Uterus (tissue), 2 donors: ENCODE measurements at regions not wholly inside any gene's neighbourhood (a gene's known extent, or its start where the extent isn't known, plus 50 kb on each side); places are given as distances from the start of the nearest gene placed in this dataset.

Experiments
- CTCF ChIP-seq, 4 experiments: fragments of 200-600 bp in 2 of 4; fragments of 450-650 bp in 2 of 4; sonication (generic) in 2 of 4; IDR thresholded peaks; one replicate each; pipeline ENCODE4 v1.5.1; 2016 to 2019; ENCODE audit warnings: antibody characterized with exemption in 4 of 4, mild to moderate bottlenecking in 2 of 4, moderate library complexity in 1 of 4
- POLR2A ChIP-seq, 2 donors: fragments of 450-650 bp; IDR thresholded peaks; one replicate each; pipeline ENCODE4 v1.6.1; 2016; ENCODE audit warnings: antibody characterized with exemption in 2 of 2, mild to moderate bottlenecking in 1 of 2, moderate library complexity in 1 of 2

DNA sequence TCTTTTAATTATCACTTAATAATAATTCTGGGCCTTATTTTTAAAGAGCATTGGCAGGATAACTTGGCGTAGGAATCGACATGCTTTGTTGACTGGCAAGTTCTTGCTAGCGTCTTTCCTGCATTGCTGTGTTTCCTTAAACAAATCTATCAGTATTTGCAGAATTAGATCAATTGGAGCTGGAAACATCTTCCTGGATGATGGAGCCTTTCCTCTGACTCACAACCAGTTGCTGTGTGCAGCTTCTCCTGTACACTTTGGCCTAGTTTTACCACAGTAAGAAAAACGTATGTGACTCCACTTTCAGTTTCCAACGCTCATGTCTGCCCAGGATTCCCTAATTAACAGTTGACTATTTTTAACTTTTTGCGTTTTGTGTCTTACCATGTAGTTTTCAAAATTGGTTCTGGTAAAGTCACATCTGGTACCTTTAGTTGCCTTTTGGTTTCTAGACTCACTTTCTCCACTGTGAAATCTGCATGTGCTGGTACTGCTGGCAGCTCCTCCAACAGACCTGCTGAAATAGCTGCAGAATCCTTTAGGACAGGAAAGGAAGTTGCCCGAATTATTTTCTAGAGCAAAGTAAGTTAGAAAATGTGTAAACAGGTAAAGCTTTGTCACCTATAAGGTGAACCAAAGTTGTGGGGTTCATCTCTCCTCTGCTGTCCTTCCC, 553.2 kb upstream of the FAT1 start:
- no peak for TF ChIP-seq CTCF (IDR thresholded peaks at IDR 0.05)
- no peak for TF ChIP-seq POLR2A (IDR thresholded peaks at IDR 0.05)
